CD8-positive, alpha-beta memory T cell (primary cell): ENCODE measurements at regions not wholly inside any gene's neighbourhood (a gene's known extent, or its start where the extent isn't known, plus 50 kb on each side); places are given as distances from the start of the nearest gene placed in this dataset.
A peak's percentile ranks its signal among the peaks of the same experiment; 100 is the strongest.

Source experiments
- CTCF ChIA-PET: fragments of 350-600 bp; sonication (Branson Sonifier 250); formaldehyde crosslinking; loops from one replicate; lab custom pipeline; 2021; ENCODE audit warnings: antibody characterized with exemption; lab: Charles Lee
- POLR2A ChIA-PET: fragments of 350-600 bp; sonication (Branson Sonifier 250); formaldehyde crosslinking; loops from one replicate; lab custom pipeline; 2021; ENCODE audit warnings: antibody characterized with exemption; lab: Charles Lee
- DNase-seq, 5 donors: peaks; one replicate each; pipeline versions ENCODE4 v3.0.0 to v3.0.0-alpha.2; 2020 to 2022; ENCODE audit warnings: mixed read lengths in 1 of 5
- H3K27ac ChIP-seq: one replicate; pipeline ENCODE4 v1.7.0; 2013; ENCODE audit warnings: low read depth, mild to moderate bottlenecking, low read length, moderate library complexity
- H3K27me3 ChIP-seq: 2 replicates; pipeline ENCODE4 v1.7.0; 2013; ENCODE audit warnings: low read length, mild to moderate bottlenecking; ENCODE audit not compliant: insufficient read depth, poor library complexity, severe bottlenecking
- H3K36me3 ChIP-seq: 2 replicates; pipeline ENCODE4 v1.7.0; 2013; ENCODE audit warnings: mild to moderate bottlenecking, low read length, moderate library complexity; ENCODE audit not compliant: insufficient read depth
- H3K4me1 ChIP-seq: 2 replicates; pipeline ENCODE4 v1.7.0; 2013; ENCODE audit warnings: mild to moderate bottlenecking, low read length, moderate library complexity; ENCODE audit not compliant: insufficient read depth
- H3K4me3 ChIP-seq: 2 replicates; pipeline ENCODE4 v1.7.0; 2013; ENCODE audit warnings: mild to moderate bottlenecking, low read length
- H3K9me3 ChIP-seq: 2 replicates; pipeline ENCODE4 v1.7.0; 2013; ENCODE audit warnings: mild to moderate bottlenecking, low read length
- H3K27ac Mint-ChIP-seq, 8 donors: one replicate each; pipeline ENCODE4 v1.8.0; 2020 to 2021; ENCODE audit warnings: mixed read lengths in 8 of 8, mild to moderate bottlenecking in 6 of 8, inconsistent platforms in 3 of 8, moderate library complexity in 3 of 8
- H3K27me3 Mint-ChIP-seq, 2 donors: one replicate each; pipeline ENCODE4 v1.8.0; 2020 to 2021; ENCODE audit warnings: mixed read lengths in 2 of 2, mild to moderate bottlenecking in 1 of 2, moderate library complexity in 1 of 2
- H3K36me3 Mint-ChIP-seq, 3 donors: one replicate each; pipeline ENCODE4 v1.8.0; 2020 to 2021; ENCODE audit warnings: mixed read lengths in 3 of 3, inconsistent platforms in 1 of 3, mild to moderate bottlenecking in 1 of 3
- H3K4me1 Mint-ChIP-seq, 3 donors: one replicate each; pipeline ENCODE4 v1.8.0; 2020 to 2021; ENCODE audit warnings: mixed read lengths in 3 of 3, inconsistent platforms in 1 of 3, mild to moderate bottlenecking in 1 of 3
- H3K4me3 Mint-ChIP-seq, 7 donors: one replicate each; pipeline ENCODE4 v1.8.0; 2020 to 2021; ENCODE audit warnings: mixed read lengths in 7 of 7, mild to moderate bottlenecking in 6 of 7, moderate library complexity in 4 of 7, inconsistent platforms in 2 of 7
- H3K9me3 Mint-ChIP-seq, 5 donors: one replicate each; pipeline ENCODE4 v1.8.0; 2020 to 2022; ENCODE audit warnings: mixed read lengths in 5 of 5, mild to moderate bottlenecking in 3 of 5, moderate library complexity in 2 of 5, inconsistent platforms in 1 of 5

GRCh38 chr20:6240059-6240458 lies 117.2 kb upstream of the FERMT1 start:
- H3K27ac ChIP-seq, result no peak overlapping the region
- Mint-ChIP-seq H3K27ac (peak overlapping the region in 1 of 8 donors; percentile 65), H3K4me3 (no peak overlapping the region), H3K27me3 (peaks cover 0 to 1% of the 10 kb centered on the region in 2 donors), H3K9me3 (peaks cover 0 to 16% (median 2%) of the 10 kb centered on the region in 5 donors), H3K4me1 (no peaks in the 10 kb centered on the region), H3K36me3 (no peaks in the 10 kb centered on the region)
- H3K4me1 ChIP-seq, result no peaks in the 10 kb centered on the region
- ChIA-PET CTCF (no interaction called here), POLR2A (no interaction called here)
- H3K36me3 ChIP-seq, result no peaks in the 10 kb centered on the region
- H3K27me3 ChIP-seq, result no peaks in the 10 kb centered on the region
- DNase-seq, result no peak
- no peak overlapping the region for H3K4me3 ChIP-seq
- no peaks in the 10 kb centered on the region for H3K9me3 ChIP-seq

- no peaks in the 10 kb centered on the region for H3K4me1 ChIP-seq
- DNase-seq, result no peak
- ChIA-PET CTCF (no interaction called here), POLR2A (no interaction called here)
- no peak overlapping the region for H3K4me3 ChIP-seq
- Mint-ChIP-seq H3K36me3 (no peaks in the 10 kb centered on the region), H3K4me1 (no peaks in the 10 kb centered on the region), H3K9me3 (peaks cover 0 to 11% (median 2%) of the 10 kb centered on the region in 5 donors), H3K4me3 (no peak overlapping the region), H3K27me3 (peaks cover 0 to 1% of the 10 kb centered on the region in 2 donors), H3K27ac (no peak overlapping the region)
- H3K27me3 ChIP-seq, result no peaks in the 10 kb centered on the region
- no peaks in the 10 kb centered on the region for H3K9me3 ChIP-seq
- no peaks in the 10 kb centered on the region for H3K36me3 ChIP-seq
- no peak overlapping the region for H3K27ac ChIP-seq
These were observed 115.6 kb upstream of the FERMT1 start for GRCh38 chr20:6238421-6238820.

- Histone ChIP-seq H3K9me3 (no peaks in the 10 kb centered on the region), H3K4me3 (no peak overlapping the region), H3K27me3 (no peaks in the 10 kb centered on the region), H3K4me1 (no peaks in the 10 kb centered on the region), H3K27ac (no peak overlapping the region), H3K36me3 (no peaks in the 10 kb centered on the region)
- Mint-ChIP-seq H3K4me1 (no peaks in the 10 kb centered on the region), H3K4me3 (no peak overlapping the region), H3K36me3 (no peaks in the 10 kb centered on the region), H3K27ac (no peak overlapping the region), H3K27me3 (peaks cover 0 to 1% of the 10 kb centered on the region in 2 donors), H3K9me3 (peaks cover 0 to 5% (median 0%) of the 10 kb centered on the region in 5 donors)
- CTCF ChIA-PET, result no interaction called here
- DNase-seq, result no peak
- POLR2A ChIA-PET, result no interaction called here
These were observed 112.7 kb upstream of the FERMT1 start for GRCh38 chr20:6235510-6235909.

- Mint-ChIP-seq H3K9me3 (peaks cover 0 to 4% (median 0%) of the 10 kb centered on the region in 5 donors), H3K27ac (no peak overlapping the region), H3K4me1 (no peaks in the 10 kb centered on the region), H3K4me3 (no peak overlapping the region), H3K36me3 (no peaks in the 10 kb centered on the region), H3K27me3 (no peaks in the 10 kb centered on the region)
- Histone ChIP-seq H3K27ac (no peak overlapping the region), H3K27me3 (no peaks in the 10 kb centered on the region), H3K36me3 (no peaks in the 10 kb centered on the region), H3K9me3 (no peaks in the 10 kb centered on the region), H3K4me1 (no peaks in the 10 kb centered on the region), H3K4me3 (no peak overlapping the region)
- no peak for DNase-seq
- POLR2A ChIA-PET, result no interaction called here
- CTCF ChIA-PET, result no interaction called here
These were observed 109.6 kb upstream of the FERMT1 start for GRCh38 chr20:6232436-6232835.

GRCh38 chr20:6231556-6231955 lies 108.7 kb upstream of the FERMT1 start:
- H3K36me3 Mint-ChIP-seq, result no peaks in the 10 kb centered on the region
- no peaks in the 10 kb centered on the region for H3K4me1 ChIP-seq
- H3K9me3 Mint-ChIP-seq, result peaks cover 0 to 4% (median 0%) of the 10 kb centered on the region in 5 donors
- no peaks in the 10 kb centered on the region for H3K36me3 ChIP-seq
- H3K4me1 Mint-ChIP-seq, result no peaks in the 10 kb centered on the region
- no peak overlapping the region for H3K27ac Mint-ChIP-seq
- ChIA-PET POLR2A (no interaction called here), CTCF (no interaction called here)
- DNase-seq, result no peak
- H3K27ac ChIP-seq, result no peak overlapping the region
- no peak overlapping the region for H3K4me3 Mint-ChIP-seq
- no peaks in the 10 kb centered on the region for H3K27me3 ChIP-seq
- H3K9me3 ChIP-seq, result no peaks in the 10 kb centered on the region
- H3K4me3 ChIP-seq, result no peak overlapping the region
- H3K27me3 Mint-ChIP-seq, result no peaks in the 10 kb centered on the region

- DNase-seq, result no peak
- Histone ChIP-seq H3K27ac (no peak overlapping the region), H3K4me3 (no peak overlapping the region), H3K4me1 (no peaks in the 10 kb centered on the region), H3K9me3 (no peaks in the 10 kb centered on the region), H3K27me3 (no peaks in the 10 kb centered on the region), H3K36me3 (no peaks in the 10 kb centered on the region)
- H3K4me3 Mint-ChIP-seq, result no peak overlapping the region
- POLR2A ChIA-PET, result no interaction called here
- H3K36me3 Mint-ChIP-seq, result no peaks in the 10 kb centered on the region
- H3K4me1 Mint-ChIP-seq, result no peaks in the 10 kb centered on the region
- peaks cover 0 to 8% (median 2%) of the 10 kb centered on the region in 5 donors for H3K9me3 Mint-ChIP-seq
- CTCF ChIA-PET, result no interaction called here
- H3K27ac Mint-ChIP-seq, result no peak overlapping the region
- H3K27me3 Mint-ChIP-seq, result no peaks in the 10 kb centered on the region
These were observed 105.5 kb upstream of the FERMT1 start for GRCh38 chr20:6228302-6228843.

- Mint-ChIP-seq H3K36me3 (no peaks in the 10 kb centered on the region), H3K4me3 (no peak overlapping the region), H3K27ac (no peak overlapping the region), H3K27me3 (peaks cover 3% of the 10 kb centered on the region in 2 donors), H3K9me3 (peaks cover 0 to 8% (median 0%) of the 10 kb centered on the region in 5 donors), H3K4me1 (no peaks in the 10 kb centered on the region)
- no peaks in the 10 kb centered on the region for H3K27me3 ChIP-seq
- POLR2A ChIA-PET, result no interaction called here
- no peaks in the 10 kb centered on the region for H3K9me3 ChIP-seq
- H3K4me1 ChIP-seq, result no peaks in the 10 kb centered on the region
- no peaks in the 10 kb centered on the region for H3K36me3 ChIP-seq
- CTCF ChIA-PET, result no interaction called here
- no peak overlapping the region for H3K27ac ChIP-seq
- no peak for DNase-seq
- no peak overlapping the region for H3K4me3 ChIP-seq
These were observed 90.5 kb upstream of the FERMT1 start for GRCh38 chr20:6213311-6213710.

- no peak overlapping the region for H3K4me3 ChIP-seq
- H3K27me3 ChIP-seq, result no peaks in the 10 kb centered on the region
- no peaks in the 10 kb centered on the region for H3K36me3 ChIP-seq
- no peaks in the 10 kb centered on the region for H3K36me3 Mint-ChIP-seq
- no peak overlapping the region for H3K27ac Mint-ChIP-seq
- no peak overlapping the region for H3K4me3 Mint-ChIP-seq
- peak in 1 of 5 donors; percentile 33 for DNase-seq
- no peak overlapping the region for H3K27ac ChIP-seq
- peaks cover 0 to 8% (median 0%) of the 10 kb centered on the region in 5 donors for H3K9me3 Mint-ChIP-seq
- no peaks in the 10 kb centered on the region for H3K4me1 Mint-ChIP-seq
- POLR2A ChIA-PET, result no interaction called here
- H3K9me3 ChIP-seq, result no peaks in the 10 kb centered on the region
- CTCF ChIA-PET, result no interaction called here
- peaks cover 3 to 5% of the 10 kb centered on the region in 2 donors for H3K27me3 Mint-ChIP-seq
- no peaks in the 10 kb centered on the region for H3K4me1 ChIP-seq
These were observed 90.1 kb upstream of the FERMT1 start for GRCh38 chr20:6212903-6213302.
